ENCODE measurements at regions not wholly inside any gene's neighbourhood (a gene's known extent, or its start where the extent isn't known, plus 50 kb on each side); places are given as distances from the start of the nearest gene placed in this dataset.

DNA sequence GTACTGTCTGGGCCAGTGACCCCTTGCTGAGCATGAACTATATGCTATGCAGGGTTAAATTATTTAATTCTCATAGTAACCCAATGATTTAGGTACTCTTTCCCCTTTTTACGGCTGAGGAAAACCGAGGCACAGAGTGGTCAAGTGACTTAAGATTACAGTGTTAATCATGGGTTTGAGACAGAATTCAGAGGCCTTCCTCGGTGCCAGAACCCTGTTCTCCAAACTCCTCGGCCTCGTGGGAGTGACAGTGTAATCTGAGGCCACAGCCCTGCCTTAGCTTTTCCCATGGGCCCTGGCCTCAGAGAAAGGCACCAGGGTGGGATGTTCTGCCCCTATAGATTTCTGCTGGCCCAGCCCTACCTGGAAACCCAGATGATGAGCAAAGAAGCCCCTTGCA is 86.4 kb upstream of the ZNF648 start:
- no peaks in the 10 kb centered on the region for H3K9me3 Mint-ChIP-seq
- no peak overlapping the region for H3K27ac Mint-ChIP-seq
- H3K27me3 Mint-ChIP-seq (ENCODE audit: low read depth) = peaks cover 5% of the 10 kb centered on the region
- H3K4me3 Mint-ChIP-seq = no peak overlapping the region
- TF ChIP-seq, protein P1, sequence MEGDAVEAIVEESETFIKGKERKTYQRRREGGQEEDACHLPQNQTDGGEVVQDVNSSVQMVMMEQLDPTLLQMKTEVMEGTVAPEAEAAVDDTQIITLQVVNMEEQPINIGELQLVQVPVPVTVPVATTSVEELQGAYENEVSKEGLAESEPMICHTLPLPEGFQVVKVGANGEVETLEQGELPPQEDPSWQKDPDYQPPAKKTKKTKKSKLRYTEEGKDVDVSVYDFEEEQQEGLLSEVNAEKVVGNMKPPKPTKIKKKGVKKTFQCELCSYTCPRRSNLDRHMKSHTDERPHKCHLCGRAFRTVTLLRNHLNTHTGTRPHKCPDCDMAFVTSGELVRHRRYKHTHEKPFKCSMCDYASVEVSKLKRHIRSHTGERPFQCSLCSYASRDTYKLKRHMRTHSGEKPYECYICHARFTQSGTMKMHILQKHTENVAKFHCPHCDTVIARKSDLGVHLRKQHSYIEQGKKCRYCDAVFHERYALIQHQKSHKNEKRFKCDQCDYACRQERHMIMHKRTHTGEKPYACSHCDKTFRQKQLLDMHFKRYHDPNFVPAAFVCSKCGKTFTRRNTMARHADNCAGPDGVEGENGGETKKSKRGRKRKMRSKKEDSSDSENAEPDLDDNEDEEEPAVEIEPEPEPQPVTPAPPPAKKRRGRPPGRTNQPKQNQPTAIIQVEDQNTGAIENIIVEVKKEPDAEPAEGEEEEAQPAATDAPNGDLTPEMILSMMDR (IDR thresholded peaks at IDR 0.05; ENCODE audit: unreplicated experiment in 3 of 3) = no peak
- H3K36me3 Mint-ChIP-seq (ENCODE audit: low read depth) = no peaks in the 10 kb centered on the region
- peaks cover 31% of the 10 kb centered on the region for H3K4me1 Mint-ChIP-seq

DNA sequence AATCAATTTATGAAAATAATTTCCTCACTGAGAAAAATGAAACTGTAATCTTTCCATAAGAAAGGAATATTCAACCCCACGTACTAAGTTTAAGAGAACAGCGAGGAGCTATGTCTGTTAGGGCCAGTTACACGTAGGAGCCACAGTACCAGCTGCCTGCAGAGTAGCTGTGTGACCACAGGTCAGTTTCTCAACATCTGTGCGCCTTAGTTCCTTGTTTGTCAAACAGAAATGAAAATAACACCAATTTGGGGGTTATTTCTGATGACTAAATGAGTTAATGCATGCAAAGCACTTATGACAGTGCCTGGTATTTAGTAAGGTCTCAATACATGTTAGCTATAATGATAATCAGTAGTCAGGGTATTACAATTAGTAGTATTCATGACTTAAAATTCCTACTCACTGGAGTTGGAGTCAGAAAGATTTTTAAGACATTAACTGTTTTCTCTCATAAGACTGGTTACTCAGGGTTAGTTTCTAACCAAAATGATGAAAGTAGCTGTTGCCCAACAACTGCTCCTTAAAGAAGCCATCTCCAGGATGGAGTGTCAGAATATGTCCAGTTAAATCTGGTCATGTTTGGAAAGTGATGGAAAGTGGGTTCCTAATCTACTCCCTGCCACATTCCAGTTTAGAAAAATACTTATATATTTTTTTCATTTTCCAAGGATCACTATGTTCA is 85.8 kb upstream of the ZNF648 start:
- H3K36me3 Mint-ChIP-seq (ENCODE audit: low read depth) = no peaks in the 10 kb centered on the region
- no peak overlapping the region for H3K4me3 Mint-ChIP-seq
- no peak overlapping the region for H3K27ac Mint-ChIP-seq
- TF ChIP-seq, protein P1 (IDR thresholded peaks at IDR 0.05; ENCODE audit: unreplicated experiment in 3 of 3) = no peak
- peaks cover 36% of the 10 kb centered on the region for H3K4me1 Mint-ChIP-seq
- H3K27me3 Mint-ChIP-seq (ENCODE audit: low read depth) = peaks cover 2% of the 10 kb centered on the region
- H3K9me3 Mint-ChIP-seq = no peaks in the 10 kb centered on the region

DNA sequence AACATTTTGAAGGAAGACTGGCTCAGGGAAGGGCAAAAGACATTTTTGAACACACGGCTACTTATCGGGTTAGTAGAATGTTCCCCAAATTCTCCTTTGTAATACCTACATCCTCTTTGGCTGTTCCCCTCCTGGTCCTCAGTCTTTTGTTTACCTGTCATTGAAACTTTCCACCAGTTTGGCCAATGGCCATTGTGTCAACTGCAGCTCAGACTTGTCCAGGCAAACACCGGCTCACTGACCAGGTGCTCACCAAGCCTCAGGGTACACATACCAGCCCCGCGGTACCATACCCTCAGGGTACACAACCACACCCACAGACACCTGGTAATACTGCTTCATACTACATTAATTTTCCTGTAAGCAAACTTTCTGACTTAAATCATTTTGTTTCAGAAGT is 84.8 kb upstream of the ZNF648 start:
- Mint-ChIP-seq H3K4me3 (no peak overlapping the region), H3K27me3 (ENCODE audit: low read depth) (no peaks in the 10 kb centered on the region), H3K36me3 (ENCODE audit: low read depth) (no peaks in the 10 kb centered on the region), H3K9me3 (no peaks in the 10 kb centered on the region), H3K4me1 (peaks cover 37% of the 10 kb centered on the region), H3K27ac (peak overlapping the region; percentile 96 to 98 (median 97))
- TF ChIP-seq, protein P1 (IDR thresholded peaks at IDR 0.05; ENCODE audit: unreplicated experiment in 3 of 3) = no peak

DNA sequence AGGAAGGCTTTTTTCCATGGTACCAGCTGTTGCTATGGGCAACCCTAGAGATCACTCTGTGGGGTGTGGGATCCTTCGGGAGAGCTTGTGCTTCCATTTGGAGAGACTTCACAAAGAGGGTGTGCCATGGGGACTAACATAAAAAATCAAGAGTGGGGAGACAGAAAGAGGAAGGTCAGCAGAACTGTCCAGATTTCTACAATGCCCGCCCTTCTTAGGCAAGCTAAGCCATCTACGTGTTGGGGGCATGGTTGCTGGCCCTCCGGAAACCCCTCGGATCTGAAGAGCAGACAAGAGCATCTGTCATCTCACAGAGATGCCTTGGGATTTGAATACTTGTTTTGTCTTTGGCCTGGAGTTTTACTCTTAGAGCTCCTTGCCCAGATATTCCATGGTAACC is 83.9 kb upstream of the ZNF648 start:
- Mint-ChIP-seq H3K4me1 (peaks cover 37% of the 10 kb centered on the region), H3K36me3 (ENCODE audit: low read depth) (no peaks in the 10 kb centered on the region), H3K27ac (peak overlapping the region; percentile 96 to 98 (median 97)), H3K4me3 (no peak overlapping the region), H3K9me3 (no peaks in the 10 kb centered on the region), H3K27me3 (ENCODE audit: low read depth) (no peaks in the 10 kb centered on the region)
- TF ChIP-seq, protein P1 (IDR thresholded peaks at IDR 0.05; ENCODE audit: unreplicated experiment in 3 of 3) = no peak

DNA sequence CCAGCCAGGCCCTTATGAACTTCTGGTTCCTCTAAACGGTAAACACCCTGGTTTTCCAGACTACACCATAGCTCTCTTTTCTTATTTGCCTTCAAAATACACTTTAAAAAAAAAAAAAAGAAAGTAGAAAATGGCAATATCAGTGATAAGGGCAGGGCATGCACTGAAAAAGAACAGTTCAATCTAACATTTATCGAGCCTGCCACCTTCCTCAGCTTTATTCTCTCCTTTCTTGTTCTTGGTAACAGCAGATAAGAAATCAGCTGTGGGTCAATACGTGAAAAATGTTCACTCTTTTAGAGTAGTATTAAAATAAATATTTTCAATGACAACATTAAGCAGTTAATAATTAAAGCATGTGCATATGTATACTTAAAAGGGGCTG is 83.1 kb upstream of the ZNF648 start:
- Mint-ChIP-seq H3K27me3 (ENCODE audit: low read depth) (no peaks in the 10 kb centered on the region), H3K9me3 (no peaks in the 10 kb centered on the region), H3K4me1 (peaks cover 37% of the 10 kb centered on the region), H3K36me3 (ENCODE audit: low read depth) (no peaks in the 10 kb centered on the region), H3K27ac (peak overlapping the region; percentile 96 to 98 (median 97)), H3K4me3 (no peak overlapping the region)
- TF ChIP-seq, protein P1 (IDR thresholded peaks at IDR 0.05; ENCODE audit: unreplicated experiment in 3 of 3) = no peak
